Activated CD4-positive, alpha-beta T cell treated with anti-CD3 and anti-CD28 coated beads, Interleukin-2, amount 50 U/mL, for 4 hours (primary cell): ENCODE measurements at regions not wholly inside any gene's neighbourhood (a gene's known extent, or its start where the extent isn't known, plus 50 kb on each side); places are given as distances from the start of the nearest gene placed in this dataset.
"Not testable (repeated sequence)": the region's sequence is repeated elsewhere in the genome, so short reads cannot be mapped to it uniquely, and the experiment has no call there.

Source experiments
- DNase-seq, 2 experiments: peaks; one replicate each; pipeline ENCODE4 v3.0.0-alpha.2; 2020

GRCh38 chr21:25215698-25216384, 391.4 kb downstream of the MRPL39 start:
- DNase-seq = no peak

- no peak for DNase-seq
Measured at GRCh38 chr21:25214676-25215075, 392.6 kb downstream of the MRPL39 start.

GRCh38 chr21:25199944-25200343, 407.3 kb downstream of the MRPL39 start:
- DNase-seq = no peak

GRCh38 chr21:25191141-25191540, 416.1 kb downstream of the MRPL39 start:
- DNase-seq = no peak

GRCh38 chr21:25189497-25189896, 417.8 kb downstream of the MRPL39 start:
- no peak for DNase-seq

GRCh38 chr21:25188677-25189079, 418.6 kb downstream of the MRPL39 start:
- DNase-seq = no peak

- no peak for DNase-seq
Measured at GRCh38 chr21:25186273-25186672, 421.0 kb downstream of the MRPL39 start.

GRCh38 chr21:25183577-25183976, 423.7 kb downstream of the MRPL39 start:
- no peak for DNase-seq

- not testable (repeated sequence) for DNase-seq
Measured at GRCh38 chr21:25181690-25182089, 425.6 kb downstream of the MRPL39 start.

GRCh38 chr21:25179116-25179515, 428.2 kb downstream of the MRPL39 start:
- no peak for DNase-seq

GRCh38 chr21:25176637-25177412, 430.5 kb downstream of the MRPL39 start:
- DNase-seq = no peak

- DNase-seq = no peak
Measured at GRCh38 chr21:25175938-25176337, 431.3 kb downstream of the MRPL39 start.

- no peak for DNase-seq
Measured at GRCh38 chr21:25171438-25171837, 435.8 kb downstream of the MRPL39 start.

- DNase-seq = no peak
Measured at GRCh38 chr21:25170681-25171080, 436.6 kb downstream of the MRPL39 start.

GRCh38 chr21:25169370-25169769, 437.9 kb downstream of the MRPL39 start:
- no peak for DNase-seq

GRCh38 chr21:25166904-25167303, 440.4 kb downstream of the MRPL39 start:
- not testable (repeated sequence) for DNase-seq

GRCh38 chr21:25161571-25161970, 445.7 kb downstream of the MRPL39 start:
- DNase-seq = no peak

GRCh38 chr21:25155020-25155419, 452.3 kb downstream of the MRPL39 start:
- DNase-seq = not testable (repeated sequence)

- no peak for DNase-seq
Measured at GRCh38 chr21:25149022-25149421, 458.3 kb downstream of the MRPL39 start.

GRCh38 chr21:25139414-25139813, 467.9 kb downstream of the MRPL39 start:
- DNase-seq = no peak

- no peak for DNase-seq
Measured at GRCh38 chr21:25133939-25134338, 473.3 kb downstream of the MRPL39 start.

GRCh38 chr21:25127811-25128210, 479.5 kb downstream of the MRPL39 start:
- no peak for DNase-seq

GRCh38 chr21:25127007-25127406, 480.3 kb downstream of the MRPL39 start:
- no peak for DNase-seq

GRCh38 chr21:25126564-25126963, 480.7 kb downstream of the MRPL39 start:
- no peak for DNase-seq
